B cell (primary cell): ENCODE measurements at regions not wholly inside any gene's neighbourhood (a gene's known extent, or its start where the extent isn't known, plus 50 kb on each side); places are given as distances from the start of the nearest gene placed in this dataset.

ENCODE experiments used
- EZH2 ChIP-seq: IDR thresholded peaks from 2 replicates; pipeline ENCODE4 v1.6.1; 2012; ENCODE audit warnings: borderline replicate concordance, low read depth, mild to moderate bottlenecking, moderate library complexity, low read length; ENCODE audit not compliant: insufficient read depth, poor library complexity, severe bottlenecking
- TF ChIP-seq, protein P1 (sequence below): fragments of 200-600 bp; IDR thresholded peaks from one replicate; pipeline ENCODE4 v1.8.0; 2022; ENCODE audit warnings: antibody characterized with exemption, mild to moderate bottlenecking

DNA sequence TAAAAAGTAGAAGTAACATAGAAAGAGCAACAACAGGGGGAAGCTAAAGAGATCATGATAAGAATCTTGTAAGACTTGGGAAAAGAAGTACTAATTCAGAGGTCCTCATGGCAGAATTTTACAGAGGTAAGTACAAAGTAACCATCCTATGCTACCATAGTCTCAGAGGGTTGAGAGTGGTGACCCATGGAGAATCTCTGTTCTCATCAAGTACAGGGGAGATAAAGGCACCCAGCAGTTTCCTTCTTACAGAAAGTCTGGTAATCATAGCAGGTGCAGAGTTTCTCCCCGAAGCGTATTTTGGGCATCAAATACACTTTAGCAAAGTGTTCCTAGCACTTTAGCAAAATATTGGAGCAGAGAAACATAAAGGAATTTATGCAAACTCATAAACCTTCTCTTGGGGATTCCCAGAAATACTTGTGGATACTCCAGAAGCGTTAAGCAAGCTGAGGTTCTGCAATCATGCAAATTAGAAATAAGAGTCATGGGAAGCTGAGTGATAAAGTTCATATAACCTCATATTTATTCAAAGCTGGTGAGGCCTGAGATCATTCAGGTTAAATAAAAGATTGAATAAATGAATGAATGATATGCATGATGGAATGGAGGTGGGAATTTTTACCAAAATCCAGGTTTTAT, 101.0 kb upstream of the SMC2 start:
- TF ChIP-seq, protein P1, sequence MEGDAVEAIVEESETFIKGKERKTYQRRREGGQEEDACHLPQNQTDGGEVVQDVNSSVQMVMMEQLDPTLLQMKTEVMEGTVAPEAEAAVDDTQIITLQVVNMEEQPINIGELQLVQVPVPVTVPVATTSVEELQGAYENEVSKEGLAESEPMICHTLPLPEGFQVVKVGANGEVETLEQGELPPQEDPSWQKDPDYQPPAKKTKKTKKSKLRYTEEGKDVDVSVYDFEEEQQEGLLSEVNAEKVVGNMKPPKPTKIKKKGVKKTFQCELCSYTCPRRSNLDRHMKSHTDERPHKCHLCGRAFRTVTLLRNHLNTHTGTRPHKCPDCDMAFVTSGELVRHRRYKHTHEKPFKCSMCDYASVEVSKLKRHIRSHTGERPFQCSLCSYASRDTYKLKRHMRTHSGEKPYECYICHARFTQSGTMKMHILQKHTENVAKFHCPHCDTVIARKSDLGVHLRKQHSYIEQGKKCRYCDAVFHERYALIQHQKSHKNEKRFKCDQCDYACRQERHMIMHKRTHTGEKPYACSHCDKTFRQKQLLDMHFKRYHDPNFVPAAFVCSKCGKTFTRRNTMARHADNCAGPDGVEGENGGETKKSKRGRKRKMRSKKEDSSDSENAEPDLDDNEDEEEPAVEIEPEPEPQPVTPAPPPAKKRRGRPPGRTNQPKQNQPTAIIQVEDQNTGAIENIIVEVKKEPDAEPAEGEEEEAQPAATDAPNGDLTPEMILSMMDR: no peak
- TF ChIP-seq EZH2: no peak
